Ovary (tissue), 7 donors: ENCODE measurements at regions not wholly inside any gene's neighbourhood (a gene's known extent, or its start where the extent isn't known, plus 50 kb on each side); places are given as distances from the start of the nearest gene placed in this dataset.

Source experiments
- DNase-seq, 5 donors: peaks; one replicate each; pipeline ENCODE4 v3.0.0-alpha.2; 2019 to 2020
- H3K27ac ChIP-seq, 2 donors: fragments of 200-600 bp; one replicate each; pipeline versions ENCODE4 v1.5.1 to v1.8.0; 2019 to 2022
- H3K27me3 ChIP-seq: fragments of 200-600 bp; one replicate; pipeline ENCODE4 v1.8.0; 2022
- H3K36me3 ChIP-seq: fragments of 200-600 bp; sonication (generic); one replicate; pipeline ENCODE4 v1.5.1; 2019
- H3K4me1 ChIP-seq: one replicate; pipeline ENCODE4 v1.8.1; 2013; ENCODE audit warnings: mild to moderate bottlenecking, moderate library complexity; ENCODE audit not compliant: insufficient read depth
- H3K4me3 ChIP-seq: fragments of 200-600 bp; sonication (generic); one replicate; pipeline ENCODE4 v1.5.1; 2017
- H3K9me3 ChIP-seq, 2 donors: fragments of 200-600 bp in 1 of 2; sonication (generic) in 1 of 2; one replicate each; pipeline versions ENCODE4 v1.5.1 to v1.8.1; 2013 to 2019; ENCODE audit warnings: mild to moderate bottlenecking in 1 of 2, moderate library complexity in 1 of 2
- CTCF ChIP-seq, 3 donors: fragments of 450-650 bp in 2 of 3; fragments of 200-600 bp in 1 of 3; IDR thresholded peaks; one replicate each; pipeline versions ENCODE4 v1.5.1 to v1.8.0; 2016 to 2022; ENCODE audit warnings: antibody characterized with exemption in 3 of 3, mild to moderate bottlenecking in 1 of 3
- EP300 ChIP-seq: sonication (generic); formaldehyde crosslinking; IDR thresholded peaks from one replicate; pipeline ENCODE4 v1.6.1; 2017; ENCODE audit warnings: antibody characterized with exemption
- POLR2A ChIP-seq: fragments of 450-650 bp; IDR thresholded peaks from one replicate; pipeline ENCODE4 v1.6.1; 2017; ENCODE audit warnings: antibody characterized with exemption, mild to moderate bottlenecking, moderate library complexity
- WGBS, 3 donors: extraction: QIAGEN DNeasy Blood & Tissue Kit in 1 of 3; methylation state at CpG; one replicate each; pipeline versions ENCODE4 v1.1.5 to v1.1.7; 2013 to 2017; 5-methylcytosine and 5-hydroxymethylcytosine counted together
- intact Hi-C, 4 donors: fragments of 100-400 bp; cut with DNase I; formaldehyde crosslinking; loops; one replicate each; pipeline versions ENCODE4 v1.11.0 to v1.15.1; 2022 to 2023
- donor health status: DM: no; HTN: no; CAD: no; lungs with moderate emphysema.
- donor health status: DM: no; HTN: no; CAD: no.
- donor health status: Bipolar disorder and iron deficiency.
- donor health status: DM: no; HTN: no; CAD: no.
- donor health status: DM: yes; HTN: yes; CAD: no.

GRCh38 chr1:195958131-195958530 is 650.1 kb downstream of the KCNT2 start:
- no peaks in the 10 kb centered on the region for H3K36me3 ChIP-seq
- DNase-seq: no peak
- intact Hi-C loops: no loop called here
- no peaks in the 10 kb centered on the region for H3K4me1 ChIP-seq
- H3K4me3 ChIP-seq: no peak overlapping the region
- WGBS, 3 donors: 83 to 89% (median 88%) methylated on average over 4 of the region's 4 CpGs
- TF ChIP-seq EP300 (no peak), CTCF (IDR thresholded peaks at IDR 0.05) (no peak), POLR2A (no peak)
- H3K27ac ChIP-seq: no peak overlapping the region
- H3K27me3 ChIP-seq: no peaks in the 10 kb centered on the region
- no peaks in the 10 kb centered on the region for H3K9me3 ChIP-seq

GRCh38 chr1:195956845-195957244 is 651.4 kb downstream of the KCNT2 start:
- H3K27ac ChIP-seq: no peak overlapping the region
- H3K4me3 ChIP-seq: no peak overlapping the region
- H3K36me3 ChIP-seq: no peaks in the 10 kb centered on the region
- no peaks in the 10 kb centered on the region for H3K4me1 ChIP-seq
- no peaks in the 10 kb centered on the region for H3K27me3 ChIP-seq
- WGBS, 3 donors: 71 to 77% (median 75%) methylated on average over 3 of the region's 3 CpGs
- no peak for DNase-seq
- no peaks in the 10 kb centered on the region for H3K9me3 ChIP-seq
- TF ChIP-seq EP300 (no peak), POLR2A (no peak), CTCF (IDR thresholded peaks at IDR 0.05) (no peak)
- intact Hi-C loops: no loop called here

GRCh38 chr1:195954848-195955247 is 653.4 kb downstream of the KCNT2 start:
- Histone ChIP-seq H3K9me3 (no peaks in the 10 kb centered on the region), H3K36me3 (no peaks in the 10 kb centered on the region), H3K27me3 (no peaks in the 10 kb centered on the region), H3K27ac (no peak overlapping the region), H3K4me3 (no peak overlapping the region), H3K4me1 (no peaks in the 10 kb centered on the region)
- TF ChIP-seq POLR2A: no peak
- TF ChIP-seq EP300: no peak
- no peak for TF ChIP-seq CTCF (IDR thresholded peaks at IDR 0.05)
- 76 to 85% (median 83%) methylated on average over 6 of the region's 6 CpGs for WGBS, 3 donors
- DNase-seq: no peak
- intact Hi-C loops: no loop called here

GRCh38 chr1:195951313-195951712 is 656.9 kb downstream of the KCNT2 start:
- Histone ChIP-seq H3K36me3 (no peaks in the 10 kb centered on the region), H3K27ac (no peak overlapping the region), H3K4me3 (no peak overlapping the region), H3K4me1 (no peaks in the 10 kb centered on the region), H3K27me3 (no peaks in the 10 kb centered on the region), H3K9me3 (no peaks in the 10 kb centered on the region)
- TF ChIP-seq EP300: no peak
- TF ChIP-seq POLR2A: no peak
- no peak for TF ChIP-seq CTCF (IDR thresholded peaks at IDR 0.05)
- DNase-seq: no peak
- WGBS, 3 donors: 69 to 72% (median 69%) methylated on average over 2 of the region's 2 CpGs
- intact Hi-C loops: no loop called here
